HEK293T (cell line): ENCODE measurements at regions not wholly inside any gene's neighbourhood (a gene's known extent, or its start where the extent isn't known, plus 50 kb on each side); places are given as distances from the start of the nearest gene placed in this dataset.

Source experiments
- BHLHE40 ChIP-seq: fragments of 450-650 bp; IDR thresholded peaks from 2 replicates; pipeline ENCODE4 v1.6.1; 2016; ENCODE audit warnings: mild to moderate bottlenecking, moderate library complexity, borderline replicate concordance
- FOXA1 ChIP-seq: fragments of 450-650 bp; IDR thresholded peaks from 2 replicates; pipeline ENCODE4 v1.6.1; 2016; ENCODE audit warnings: mild to moderate bottlenecking
- FOXM1 ChIP-seq: fragments of 450-650 bp; IDR thresholded peaks from 2 replicates; pipeline ENCODE4 v1.6.1; 2017; ENCODE audit warnings: mild to moderate bottlenecking, borderline replicate concordance
- L3MBTL2 ChIP-seq: fragments of 450-650 bp; conservative IDR thresholded peaks from 2 replicates; pipeline ENCODE4 v1.6.1; 2016; ENCODE audit warnings: mild to moderate bottlenecking

DNA sequence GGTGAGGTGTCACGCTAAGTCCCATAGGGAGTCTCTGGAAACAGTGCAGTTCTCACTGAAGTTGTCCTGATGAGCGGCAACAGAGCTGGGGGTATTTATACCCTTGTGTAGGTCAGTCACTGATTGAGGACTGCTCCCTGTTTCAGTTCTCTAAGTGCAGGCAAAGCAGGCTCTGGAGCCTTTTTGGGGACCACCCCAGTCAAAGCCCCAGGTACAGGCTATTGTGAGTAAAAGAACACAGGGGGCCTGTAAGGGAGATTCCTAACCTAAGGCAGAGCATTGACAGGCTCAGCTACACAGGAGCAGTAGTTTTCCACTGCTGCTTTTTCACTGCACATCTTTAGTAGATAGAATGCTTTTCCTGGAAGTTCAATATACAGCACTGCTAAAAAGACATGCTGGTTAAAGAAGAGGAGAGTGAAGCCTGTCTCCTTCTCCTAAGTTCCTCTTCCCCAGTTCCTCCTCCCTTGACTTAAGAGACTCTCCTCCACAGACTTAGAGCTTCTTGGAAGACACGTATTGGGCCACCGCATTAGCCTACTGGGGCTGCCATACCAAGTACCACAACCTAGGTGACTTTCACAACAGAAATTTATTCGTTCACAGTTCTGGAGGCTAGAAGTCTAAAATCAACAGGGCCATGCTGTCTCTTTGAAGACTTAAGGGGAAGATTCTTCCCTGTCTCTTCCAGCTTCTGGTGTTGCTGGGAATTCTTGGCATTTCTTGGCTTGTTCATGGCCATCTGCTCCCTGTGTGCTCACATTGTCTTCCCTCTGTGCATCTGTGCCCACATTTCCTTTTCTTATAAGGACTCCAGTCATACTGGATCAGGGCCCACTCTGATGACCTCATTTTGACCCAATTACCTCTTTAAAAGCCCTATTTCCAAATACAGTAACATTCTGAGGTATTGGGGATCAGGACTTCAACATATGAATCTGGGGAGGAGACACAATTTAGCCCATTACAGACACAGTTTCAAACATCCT, 221.0 kb downstream of the ESM1 start:
- TF ChIP-seq BHLHE40 = no peak
- TF ChIP-seq FOXM1 = no peak
- no peak for TF ChIP-seq L3MBTL2
- no peak for TF ChIP-seq FOXA1
